Neural cell (in vitro differentiated cells): ENCODE measurements at regions not wholly inside any gene's neighbourhood (a gene's known extent, or its start where the extent isn't known, plus 50 kb on each side); places are given as distances from the start of the nearest gene placed in this dataset.

Experiments used
- H2AFZ ChIP-seq: fragments of 200-600, 300-800 bp; sonication (generic), shearing (Covaris generic); 2 replicates; pipeline ENCODE4 v1.6.0; 2014; ENCODE audit warnings: low read depth, mild to moderate bottlenecking, antibody characterized with exemption, low read length, moderate library complexity
- H3F3A ChIP-seq: fragments of 200-600 bp; shearing (Covaris generic); 2 replicates; pipeline ENCODE4 v1.6.1; 2016; ENCODE audit warnings: mild to moderate bottlenecking, moderate library complexity, mixed read lengths, antibody characterized with exemption, low read length; ENCODE audit not compliant: insufficient read depth, poor library complexity, severe bottlenecking
- H3K27ac ChIP-seq: fragments of 200-600, 300-800 bp; sonication (generic), shearing (Covaris generic); 2 replicates; pipeline ENCODE4 v1.5.1; 2014; ENCODE audit warnings: mild to moderate bottlenecking, low read length, moderate library complexity
- H3K27me3 ChIP-seq: fragments of 300-800, 200-600 bp; sonication (generic), shearing (Covaris generic); 2 replicates; pipeline ENCODE4 v1.6.0; 2014; ENCODE audit warnings: mild to moderate bottlenecking, low read depth, low read length, moderate library complexity; ENCODE audit not compliant: insufficient read depth
- H3K36me3 ChIP-seq: fragments of 300-800, 200-600 bp; sonication (generic), shearing (Covaris generic); 2 replicates; pipeline ENCODE4 v1.5.1; 2014; ENCODE audit warnings: mild to moderate bottlenecking, antibody characterized with exemption, low read length, moderate library complexity; ENCODE audit not compliant: insufficient read depth
- H3K4me2 ChIP-seq: fragments of 300-800, 200-600 bp; sonication (generic), shearing (Covaris generic); 2 replicates; pipeline ENCODE4 v1.6.0; 2014; ENCODE audit warnings: mild to moderate bottlenecking, low read length
- H3K4me3 ChIP-seq: fragments of 300-800, 200-600 bp; sonication (generic), shearing (Covaris generic); 2 replicates; pipeline ENCODE4 v1.5.1; 2014; ENCODE audit warnings: mild to moderate bottlenecking, low read length, moderate library complexity
- H3K79me2 ChIP-seq: fragments of 200-600 bp; shearing (Covaris generic); replicated peaks from 2 replicates; pipeline ENCODE4 v1.6.0; 2014; ENCODE audit warnings: mild to moderate bottlenecking, low read length, moderate library complexity; ENCODE audit not compliant: insufficient read depth
- H3K9ac ChIP-seq: fragments of 300-800, 200-600 bp; sonication (generic), shearing (Covaris generic); 2 replicates; pipeline ENCODE4 v1.6.1; 2016; ENCODE audit warnings: mild to moderate bottlenecking, low read length, mixed read lengths
- H3K9me2 ChIP-seq: fragments of 200-600 bp; shearing (Covaris generic); 2 replicates; pipeline ENCODE4 v1.6.1; 2016; ENCODE audit warnings: mild to moderate bottlenecking, low read length, mixed read lengths; ENCODE audit not compliant: insufficient read depth
- H3K9me3 ChIP-seq: fragments of 200-600, 300-800 bp; sonication (generic), shearing (Covaris generic); 2 replicates; pipeline ENCODE4 v1.6.1; 2016; ENCODE audit warnings: mild to moderate bottlenecking, mixed run types, low read length, moderate library complexity, mixed read lengths
- H4K20me1 ChIP-seq: fragments of 200-600 bp; shearing (Covaris generic); 2 replicates; pipeline ENCODE4 v1.6.1; 2016; ENCODE audit warnings: mild to moderate bottlenecking, mixed run types; ENCODE audit not compliant: insufficient read depth
- CTCF ChIP-seq: fragments of 450-650 bp; IDR thresholded peaks from 2 replicates; pipeline ENCODE4 v1.5.1; 2014; ENCODE audit warnings: antibody characterized with exemption, mild to moderate bottlenecking, moderate library complexity; ENCODE audit not compliant: poor library complexity, severe bottlenecking
- EP300 ChIP-seq: fragments of 450-650 bp; conservative IDR thresholded peaks from 2 replicates; pipeline ENCODE4 v1.6.1; 2014; ENCODE audit warnings: antibody characterized with exemption, mild to moderate bottlenecking, moderate library complexity; ENCODE audit not compliant: poor library complexity, severe bottlenecking
- EZH2 ChIP-seq: fragments of 200-600, 300-800 bp; shearing (Covaris generic), sonication (generic); IDR thresholded peaks from 2 replicates; pipeline ENCODE4 v1.6.1; 2014; ENCODE audit warnings: antibody characterized with exemption, low read length, borderline replicate concordance, mild to moderate bottlenecking; ENCODE audit not compliant: insufficient read depth, poor library complexity, severe bottlenecking
- MXI1 ChIP-seq: fragments of 450-650 bp; conservative IDR thresholded peaks from 2 replicates; pipeline ENCODE4 v1.6.1; 2014; ENCODE audit warnings: antibody characterized with exemption, mild to moderate bottlenecking; ENCODE audit not compliant: poor library complexity, severe bottlenecking
- POLR2AphosphoS5 ChIP-seq: IDR thresholded peaks from 2 replicates; pipeline ENCODE4 v1.6.1; 2012
- RAD21 ChIP-seq: fragments of 450-650 bp; conservative IDR thresholded peaks from 2 replicates; pipeline ENCODE4 v1.6.1; 2014; ENCODE audit warnings: antibody characterized with exemption, mild to moderate bottlenecking, moderate library complexity
- REST ChIP-seq: IDR thresholded peaks from 2 replicates; pipeline ENCODE4 v1.6.1; 2012; ENCODE audit warnings: borderline replicate concordance
- SMC3 ChIP-seq: fragments of 450-650 bp; conservative IDR thresholded peaks from 2 replicates; pipeline ENCODE4 v1.6.1; 2014; ENCODE audit warnings: antibody characterized with exemption, mild to moderate bottlenecking, moderate library complexity; ENCODE audit not compliant: poor library complexity
- TAF1 ChIP-seq: IDR thresholded peaks from 2 replicates; pipeline ENCODE4 v1.6.1; 2012; ENCODE audit warnings: low read depth

GRCh38 chr4:34371676-34372075, 1872.6 kb downstream of the ARAP2 start:
- Histone ChIP-seq H3K36me3 (no peaks in the 10 kb centered on the region), H3K4me2 (no peak overlapping the region), H3K9me3 (no peaks in the 10 kb centered on the region), H3K79me2 (no peaks in the 10 kb centered on the region), H3K9ac (no peak overlapping the region), H3K4me3 (no peak overlapping the region), H4K20me1 (no peaks in the 10 kb centered on the region), H3K27me3 (no peaks in the 10 kb centered on the region), H3F3A (no peaks in the 10 kb centered on the region), H2AFZ (no peak overlapping the region), H3K27ac (no peak overlapping the region), H3K9me2 (no peaks in the 10 kb centered on the region)
- no peak for TF ChIP-seq REST
- TF ChIP-seq CTCF = no peak
- no peak for TF ChIP-seq SMC3
- no peak for TF ChIP-seq POLR2AphosphoS5
- TF ChIP-seq RAD21 = no peak
- TF ChIP-seq EZH2 = no peak
- TF ChIP-seq EP300 = no peak
- no peak for TF ChIP-seq TAF1
- TF ChIP-seq MXI1 = no peak

GRCh38 chr4:34372815-34373214, 1871.5 kb downstream of the ARAP2 start:
- Histone ChIP-seq H3K27me3 (no peaks in the 10 kb centered on the region), H3K4me3 (no peak overlapping the region), H3K9me2 (no peaks in the 10 kb centered on the region), H3K9me3 (no peaks in the 10 kb centered on the region), H3F3A (no peaks in the 10 kb centered on the region), H3K79me2 (no peaks in the 10 kb centered on the region), H3K4me2 (no peak overlapping the region), H2AFZ (no peak overlapping the region), H3K27ac (no peak overlapping the region), H3K36me3 (no peaks in the 10 kb centered on the region), H4K20me1 (no peaks in the 10 kb centered on the region), H3K9ac (no peak overlapping the region)
- no peak for TF ChIP-seq CTCF
- no peak for TF ChIP-seq EP300
- TF ChIP-seq TAF1 = no peak
- no peak for TF ChIP-seq EZH2
- TF ChIP-seq SMC3 = no peak
- TF ChIP-seq POLR2AphosphoS5 = no peak
- no peak for TF ChIP-seq REST
